HEK293T (cell line): ENCODE measurements at regions not wholly inside any gene's neighbourhood (a gene's known extent, or its start where the extent isn't known, plus 50 kb on each side); places are given as distances from the start of the nearest gene placed in this dataset.
A peak's percentile ranks its signal among the peaks of the same experiment; 100 is the strongest.
"Not testable (repeated sequence)": the region's sequence is repeated elsewhere in the genome, so short reads cannot be mapped to it uniquely, and the experiment has no call there.

Experiments used
- CTCF ChIA-PET: fragments of 350-600 bp; formaldehyde crosslinking; extraction: SDS; loops from one replicate; lab custom pipeline; 2021; ENCODE audit warnings: antibody characterized with exemption, inconsistent platforms; lab: Yijun Ruan, JAX
- POLR2A ChIA-PET: fragments of 350-600 bp; formaldehyde crosslinking; extraction: SDS; loops from one replicate; lab custom pipeline; 2020; ENCODE audit warnings: antibody characterized with exemption, inconsistent platforms; lab: Yijun Ruan, JAX
- DNase-seq: peaks from one replicate; pipeline ENCODE4 v3.0.0; 2012; ENCODE audit warnings: mixed read lengths; ENCODE audit errors: extremely low spot score
- ARNT ChIP-seq: fragments of 450-650 bp; IDR thresholded peaks from 2 replicates; pipeline ENCODE4 v1.6.1; 2017; ENCODE audit warnings: mild to moderate bottlenecking
- BHLHE40 ChIP-seq: fragments of 450-650 bp; IDR thresholded peaks from 2 replicates; pipeline ENCODE4 v1.6.1; 2016; ENCODE audit warnings: mild to moderate bottlenecking, moderate library complexity, borderline replicate concordance
- CTBP1 ChIP-seq: fragments of 450-650 bp; IDR thresholded peaks from 2 replicates; pipeline ENCODE4 v1.6.1; 2016; ENCODE audit warnings: borderline replicate concordance
- ELF4 ChIP-seq: fragments of 450-650 bp; IDR thresholded peaks from 2 replicates; pipeline ENCODE4 v1.6.1; 2017; ENCODE audit warnings: antibody characterized with exemption
- FOXA1 ChIP-seq: fragments of 450-650 bp; IDR thresholded peaks from 2 replicates; pipeline ENCODE4 v1.6.1; 2016; ENCODE audit warnings: mild to moderate bottlenecking
- FOXK2 ChIP-seq: fragments of 450-650 bp; IDR thresholded peaks from 2 replicates; pipeline ENCODE4 v1.6.1; 2016; ENCODE audit warnings: mild to moderate bottlenecking
- FOXM1 ChIP-seq: fragments of 450-650 bp; IDR thresholded peaks from 2 replicates; pipeline ENCODE4 v1.6.1; 2017; ENCODE audit warnings: mild to moderate bottlenecking, borderline replicate concordance
- HDGF ChIP-seq: fragments of 450-650 bp; IDR thresholded peaks from 2 replicates; pipeline ENCODE4 v1.6.1; 2017; ENCODE audit warnings: antibody characterized with exemption, borderline replicate concordance
- L3MBTL2 ChIP-seq: fragments of 450-650 bp; conservative IDR thresholded peaks from 2 replicates; pipeline ENCODE4 v1.6.1; 2016; ENCODE audit warnings: mild to moderate bottlenecking
- LEF1 ChIP-seq: fragments of 450-650 bp; IDR thresholded peaks from 2 replicates; pipeline ENCODE4 v1.6.1; 2017; ENCODE audit warnings: mild to moderate bottlenecking, borderline replicate concordance
- NFRKB ChIP-seq: fragments of 450-650 bp; IDR thresholded peaks from 2 replicates; pipeline ENCODE4 v1.6.1; 2016; ENCODE audit warnings: mild to moderate bottlenecking, moderate library complexity
- SP1 ChIP-seq: fragments of 450-650 bp; IDR thresholded peaks from 2 replicates; pipeline ENCODE4 v1.6.1; 2017
- SUZ12 ChIP-seq: fragments of 450-650 bp; IDR thresholded peaks from 2 replicates; pipeline ENCODE4 v1.6.1; 2016; ENCODE audit warnings: mild to moderate bottlenecking
- TARDBP ChIP-seq: fragments of 450-650 bp; IDR thresholded peaks from 2 replicates; pipeline ENCODE4 v1.6.1; 2016
- ZNF384 ChIP-seq: fragments of 450-650 bp; IDR thresholded peaks from 2 replicates; pipeline ENCODE4 v1.6.1; 2016
- TF ChIP-seq, protein P1 (sequence below): fragments of 450-650 bp; IDR thresholded peaks from 2 replicates; pipeline ENCODE4 v1.6.1; 2016

DNA sequence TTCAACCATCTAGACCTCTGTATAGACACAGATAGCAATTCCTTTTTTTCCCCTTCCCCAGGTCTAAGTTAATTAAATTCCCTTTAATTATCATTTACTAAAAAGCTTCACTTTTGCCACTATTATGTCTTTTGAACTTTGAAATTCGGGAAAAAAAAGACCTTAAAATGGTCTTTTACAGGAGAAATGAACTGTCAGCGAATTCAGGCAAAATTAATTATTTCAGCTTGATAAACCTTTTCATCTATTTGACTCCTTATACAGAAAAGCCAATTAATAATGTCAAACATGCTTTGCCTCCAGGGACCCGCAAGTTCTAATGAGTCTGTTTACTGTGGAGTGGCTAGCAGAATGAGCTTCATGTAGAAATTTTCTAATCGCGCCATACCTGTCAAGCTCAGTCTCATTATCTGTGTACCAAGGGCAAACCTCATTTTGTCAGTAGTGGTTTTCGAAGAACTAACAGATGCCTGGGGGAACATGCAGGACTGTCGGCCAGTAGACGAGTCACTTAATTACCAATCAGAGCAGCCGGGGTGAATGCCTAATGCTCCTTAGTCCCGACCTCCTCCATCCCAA lies 287.7 kb downstream of the INSIG2 start:
- POLR2A ChIA-PET, result no interaction called here
- DNase-seq, result no peak
- CTCF ChIA-PET, result no interaction called here
- TF ChIP-seq TARDBP, result no peak
- TF ChIP-seq NFRKB, result no peak
- no peak for TF ChIP-seq L3MBTL2
- no peak for TF ChIP-seq CTBP1

DNA sequence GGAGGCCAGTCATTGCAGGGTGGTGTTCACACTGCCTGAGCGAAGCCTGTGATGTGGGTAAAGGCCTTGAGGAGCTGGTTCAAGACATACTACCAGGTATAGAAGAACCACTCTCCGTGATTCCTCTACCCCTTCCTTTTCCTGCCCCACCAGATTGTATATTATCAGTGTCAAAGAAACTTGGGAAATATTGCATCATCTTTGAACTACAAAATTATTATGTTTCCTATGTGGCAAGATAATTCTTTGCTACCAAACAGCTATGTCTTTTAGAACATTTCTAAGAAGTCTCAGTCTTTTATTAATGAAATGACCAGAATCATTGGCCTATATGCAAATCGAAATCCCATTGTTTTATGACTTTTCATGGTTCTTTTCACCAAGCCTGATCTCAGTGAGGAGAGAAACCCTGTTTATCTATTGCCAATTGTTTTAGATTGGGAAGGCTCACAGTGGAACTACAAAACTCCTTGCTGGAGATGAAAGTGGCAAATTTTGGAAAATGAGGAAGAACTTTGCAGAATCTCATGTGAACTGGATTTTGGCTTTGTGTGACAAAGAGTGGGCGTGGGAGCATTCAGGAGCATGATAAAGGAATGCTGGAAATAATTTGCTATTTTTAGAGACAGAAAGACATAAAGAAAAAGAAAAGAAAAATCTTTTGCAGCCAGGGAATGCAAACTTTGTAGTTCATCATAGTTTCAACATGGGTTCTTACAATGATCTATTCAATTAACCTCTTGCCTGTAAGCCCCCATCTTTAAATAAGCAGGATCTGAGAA lies 286.9 kb downstream of the INSIG2 start:
- CTCF ChIA-PET, result no interaction called here
- POLR2A ChIA-PET, result no interaction called here
- DNase-seq, result no peak
- no peak for TF ChIP-seq FOXA1
- TF ChIP-seq, protein P1, sequence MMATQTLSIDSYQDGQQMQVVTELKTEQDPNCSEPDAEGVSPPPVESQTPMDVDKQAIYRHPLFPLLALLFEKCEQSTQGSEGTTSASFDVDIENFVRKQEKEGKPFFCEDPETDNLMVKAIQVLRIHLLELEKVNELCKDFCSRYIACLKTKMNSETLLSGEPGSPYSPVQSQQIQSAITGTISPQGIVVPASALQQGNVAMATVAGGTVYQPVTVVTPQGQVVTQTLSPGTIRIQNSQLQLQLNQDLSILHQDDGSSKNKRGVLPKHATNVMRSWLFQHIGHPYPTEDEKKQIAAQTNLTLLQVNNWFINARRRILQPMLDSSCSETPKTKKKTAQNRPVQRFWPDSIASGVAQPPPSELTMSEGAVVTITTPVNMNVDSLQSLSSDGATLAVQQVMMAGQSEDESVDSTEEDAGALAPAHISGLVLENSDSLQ, result no peak
- TF ChIP-seq SP1, result no peak
- TF ChIP-seq SUZ12, result no peak
- TF ChIP-seq NFRKB, result no peak
- no peak for TF ChIP-seq LEF1
- TF ChIP-seq ZNF384, result no peak

DNA sequence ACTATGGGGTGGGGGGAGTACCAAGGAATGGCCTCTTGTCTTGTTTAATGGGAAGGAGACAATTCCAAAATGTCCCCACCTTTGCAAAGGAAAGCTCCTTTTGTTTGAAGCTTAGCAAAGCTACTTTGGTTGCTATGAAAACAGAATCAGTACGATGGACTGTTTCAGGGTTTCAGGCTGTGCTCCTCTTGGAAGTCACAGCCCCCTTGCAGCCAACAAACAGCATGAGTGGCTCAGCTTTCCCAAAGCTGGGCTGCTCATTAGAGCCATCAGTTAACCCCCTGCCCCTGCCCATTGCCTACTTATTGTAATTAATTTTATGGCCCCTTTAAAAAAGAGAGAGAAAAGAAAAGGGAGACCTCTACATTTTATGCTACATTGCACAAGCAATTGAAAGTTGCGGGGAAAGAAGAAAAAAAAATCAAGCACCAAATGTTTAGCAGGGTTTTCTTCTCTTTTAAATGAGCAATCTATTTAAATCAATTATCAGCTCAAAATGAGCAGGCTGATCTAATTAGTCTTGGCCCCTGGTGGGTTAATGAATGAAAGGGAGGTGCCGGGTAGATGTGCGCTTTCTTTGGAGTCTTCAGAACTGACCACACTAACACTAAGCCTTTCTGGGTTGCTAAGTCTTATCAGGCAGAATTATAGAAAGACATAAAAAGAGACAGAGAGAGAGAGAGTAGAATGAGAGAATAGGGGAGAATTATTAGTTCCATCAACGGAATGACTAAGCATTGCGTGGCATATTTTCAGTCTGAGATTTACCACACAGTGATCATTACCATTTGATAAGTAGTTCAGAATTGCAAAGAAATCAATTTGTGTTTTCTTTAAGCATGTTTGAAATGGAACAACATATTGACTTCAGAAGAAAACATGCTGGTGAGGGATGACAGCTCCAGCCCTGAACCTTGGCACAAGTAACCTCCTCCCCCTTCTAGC lies 284.9 kb downstream of the INSIG2 start:
- no peak for DNase-seq
- ChIA-PET POLR2A (no interaction called here), CTCF (no interaction called here)
- no peak for TF ChIP-seq FOXA1
- TF ChIP-seq, protein P1, result no peak
- TF ChIP-seq NFRKB, result no peak
- TF ChIP-seq CTBP1, result no peak
- TF ChIP-seq FOXM1, result no peak
- TF ChIP-seq L3MBTL2, result no peak
- no peak for TF ChIP-seq HDGF
- TF ChIP-seq BHLHE40, result no peak
- no peak for TF ChIP-seq ARNT
- no peak for TF ChIP-seq ELF4

DNA sequence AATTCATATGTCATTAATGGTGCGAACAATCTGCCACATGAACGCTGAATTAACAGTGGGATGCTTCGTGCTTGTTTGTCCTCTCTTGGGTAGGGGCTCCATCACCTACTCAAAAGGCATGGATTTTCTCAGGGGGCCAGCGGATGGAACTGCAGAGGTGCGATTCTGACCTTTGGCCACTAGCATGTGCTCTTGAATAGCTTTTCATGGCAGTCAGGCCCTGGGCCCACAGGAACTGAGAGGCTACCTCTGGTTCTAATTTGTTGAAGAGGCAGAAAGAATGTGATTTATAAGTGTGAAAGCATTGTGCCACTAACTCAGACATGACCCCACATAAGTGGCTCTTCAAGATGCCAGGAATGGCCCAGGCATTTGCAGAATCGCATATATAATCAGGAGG lies 283.2 kb downstream of the INSIG2 start:
- ChIA-PET CTCF (interaction anchor here (0.9 to 1.3 kb wide), 4 partner anchors 324 to 510 kb away, joined by 3 read pairs; no protein-coding TSS in a partner anchor), POLR2A (no interaction called here)
- TF ChIP-seq CTBP1 (no peak), BHLHE40 (no peak), SP1 (no peak), ZNF384 (no peak), FOXK2 (no peak), ARNT (no peak)
- DNase-seq, result peak; percentile 43

DNA sequence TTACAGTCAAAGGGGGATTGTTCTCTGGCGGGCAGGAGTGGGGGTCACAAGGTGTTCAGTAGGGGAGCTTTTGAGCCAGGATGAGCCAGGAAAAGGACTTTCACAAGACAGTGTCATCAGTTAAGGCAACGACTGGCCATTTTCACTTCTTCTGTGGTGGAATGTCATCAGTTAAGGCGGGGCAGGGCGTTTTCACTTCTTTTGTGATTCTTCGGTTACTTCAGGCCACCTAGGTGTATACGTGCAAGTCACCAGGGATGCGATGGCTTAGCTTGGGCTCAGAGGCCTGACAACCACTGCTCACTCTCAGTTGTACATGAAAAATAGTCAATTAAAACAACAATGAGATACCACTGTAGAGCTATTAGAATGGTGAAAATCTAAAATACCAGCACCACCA lies 281.2 kb downstream of the INSIG2 start:
- DNase-seq, POLR2A ChIA-PET: not testable (repeated sequence)
- CTCF ChIA-PET, result interaction anchor here (1.4 kb wide), 1 partner anchor 486 kb away, joined by 3 read pairs; no protein-coding TSS in a partner anchor

DNA sequence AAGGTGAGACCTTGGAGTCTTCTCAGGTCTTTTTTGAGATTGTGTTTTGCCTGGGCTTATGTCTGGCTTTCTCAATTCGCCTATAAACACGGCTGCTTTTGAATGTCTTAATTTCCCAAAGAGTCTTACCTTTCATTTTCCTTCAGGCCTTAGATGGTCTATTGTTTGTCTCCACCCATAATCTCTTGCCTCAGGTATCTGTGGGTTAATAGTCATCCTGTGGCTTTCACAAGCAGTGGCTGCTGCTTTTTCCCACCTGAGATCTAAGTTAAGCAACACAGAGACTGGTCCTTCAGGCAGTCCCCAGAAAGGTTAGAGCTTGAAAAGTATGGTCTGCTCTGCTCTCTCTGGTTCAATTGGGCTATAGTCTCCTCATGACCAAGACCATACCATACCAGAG lies 275.3 kb downstream of the INSIG2 start:
- ChIA-PET POLR2A (no interaction called here), CTCF (no interaction called here)

More for the DNA sequence above, 275.3 kb downstream of the INSIG2 start:
- no peak for DNase-seq
- TF ChIP-seq LEF1 (no peak), ELF4 (no peak), FOXM1 (no peak), SP1 (no peak), L3MBTL2 (no peak), SUZ12 (no peak), CTBP1 (no peak), BHLHE40 (no peak), FOXK2 (no peak), TARDBP (no peak), HDGF (no peak), NFRKB (no peak), ZNF384 (no peak)
- TF ChIP-seq, protein P1, result no peak
